HUES64 (cell line): ENCODE measurements at regions not wholly inside any gene's neighbourhood (a gene's known extent, or its start where the extent isn't known, plus 50 kb on each side); places are given as distances from the start of the nearest gene placed in this dataset.

Experiments
- H3K27ac ChIP-seq: 2 replicates; pipeline ENCODE4 v1.7.0; 2013; ENCODE audit warnings: low read depth, low read length, inconsistent platforms
- H3K27me3 ChIP-seq: 2 replicates; pipeline ENCODE4 v1.6.1; 2013; ENCODE audit warnings: mild to moderate bottlenecking, low read length; ENCODE audit not compliant: insufficient read depth
- H3K36me3 ChIP-seq: 2 replicates; pipeline ENCODE4 v1.6.1; 2013; ENCODE audit warnings: mild to moderate bottlenecking, low read length; ENCODE audit not compliant: insufficient read depth
- H3K4me1 ChIP-seq: 2 replicates; pipeline ENCODE4 v1.6.1; 2013; ENCODE audit warnings: mild to moderate bottlenecking, low read length, moderate library complexity; ENCODE audit not compliant: insufficient read depth
- H3K4me3 ChIP-seq: 2 replicates; pipeline ENCODE4 v1.5.1; 2013; ENCODE audit warnings: mild to moderate bottlenecking, low read length, moderate library complexity
- H3K9ac ChIP-seq: 2 replicates; pipeline ENCODE4 v1.6.1; 2013; ENCODE audit warnings: mild to moderate bottlenecking, low read depth, low read length
- H3K9me3 ChIP-seq: 2 replicates; pipeline ENCODE4 v1.6.1; 2013; ENCODE audit warnings: low read depth, low read length; ENCODE audit not compliant: insufficient read depth
- WGBS: fragments of 150-250, 120-280 bp; methylation state at CpG from one replicate; pipeline ENCODE4 v1.1.7; 2013; ENCODE audit warnings: missing lambda C conversion rate; 5-methylcytosine and 5-hydroxymethylcytosine counted together

DNA sequence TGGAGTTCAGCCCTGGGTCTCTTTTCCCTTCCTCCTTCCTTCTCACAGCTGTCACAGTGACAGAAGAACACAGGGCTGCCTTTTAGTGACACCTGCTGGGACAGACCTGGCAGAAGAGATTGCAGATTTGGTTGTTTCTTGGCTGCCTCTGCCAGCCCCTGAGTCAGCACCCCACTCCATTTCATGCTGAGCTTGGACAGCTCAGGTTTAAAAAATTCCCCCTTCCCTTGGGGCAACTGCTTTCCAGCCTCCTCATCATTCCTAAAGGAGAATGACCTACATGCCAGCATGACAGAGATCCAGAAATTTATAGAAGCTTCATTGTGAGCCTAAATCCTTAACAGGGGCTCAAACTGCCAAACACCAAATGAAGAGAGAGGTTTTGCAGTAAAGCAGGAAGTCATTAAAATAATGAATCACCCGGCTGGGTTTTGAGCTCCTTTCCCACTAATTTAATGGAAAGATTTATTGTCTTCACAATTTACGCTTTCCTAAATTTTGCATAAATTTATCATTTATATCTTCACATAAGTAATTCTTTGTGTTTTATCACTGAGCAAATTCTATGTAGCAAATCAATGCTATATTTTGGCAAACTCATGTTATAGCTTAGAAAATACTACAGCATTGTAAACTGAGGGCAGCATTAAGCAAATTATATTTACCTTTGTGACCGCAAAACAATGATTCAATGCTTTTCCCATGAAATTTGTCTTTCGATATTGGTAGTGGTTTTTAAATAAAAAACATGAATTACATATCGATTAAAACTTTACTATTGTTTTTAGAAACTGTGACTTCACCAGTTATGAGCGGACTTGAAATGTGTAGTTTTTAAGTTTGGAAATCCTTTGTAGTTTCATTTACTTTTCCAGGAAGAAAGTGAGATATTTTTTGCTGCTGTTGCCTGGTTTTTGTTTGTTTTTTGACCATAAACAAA lies 399.5 kb upstream of the ANKRD30A start:
- WGBS, result 74% methylated on average over 3 of the region's 6 CpGs
- no peak overlapping the region for H3K4me3 ChIP-seq
- H3K9me3 ChIP-seq, result no peaks in the 10 kb centered on the region
- no peak overlapping the region for H3K9ac ChIP-seq
- H3K36me3 ChIP-seq, result no peaks in the 10 kb centered on the region
- H3K27ac ChIP-seq, result peak overlapping the region; percentile 32
- H3K27me3 ChIP-seq, result no peaks in the 10 kb centered on the region
- H3K4me1 ChIP-seq, result peaks cover 19% of the 10 kb centered on the region; the same call in 1 of the 2 replicates

DNA sequence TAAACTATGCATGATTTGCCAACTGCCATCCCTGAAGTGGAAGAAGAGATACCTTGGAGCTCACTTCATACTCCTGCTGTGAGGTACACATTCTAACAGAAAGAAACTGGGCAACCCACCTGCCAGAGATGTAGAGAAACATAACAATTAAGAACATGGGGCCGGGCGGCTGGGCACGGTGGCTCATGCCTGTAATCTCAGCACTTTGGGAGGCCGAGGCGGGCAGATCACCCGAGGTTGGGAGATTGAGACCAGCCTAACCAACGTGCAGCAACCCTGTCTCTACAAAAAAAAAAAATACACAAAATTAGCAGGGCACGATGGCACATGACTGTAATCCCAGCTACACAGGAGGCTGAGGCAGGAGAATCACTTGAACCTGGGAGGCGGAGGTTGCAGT lies 402.6 kb upstream of the ANKRD30A start:
- H3K4me1 ChIP-seq, result peaks cover 19% of the 10 kb centered on the region; the same call in 1 of the 2 replicates
- no peaks in the 10 kb centered on the region for H3K9me3 ChIP-seq
- H3K4me3 ChIP-seq, result no peak overlapping the region
- no peaks in the 10 kb centered on the region for H3K27me3 ChIP-seq
- no peak overlapping the region for H3K27ac ChIP-seq
- H3K36me3 ChIP-seq, result no peaks in the 10 kb centered on the region
- WGBS, result 88% methylated on average over 9 of the region's 9 CpGs
- no peak overlapping the region for H3K9ac ChIP-seq

DNA sequence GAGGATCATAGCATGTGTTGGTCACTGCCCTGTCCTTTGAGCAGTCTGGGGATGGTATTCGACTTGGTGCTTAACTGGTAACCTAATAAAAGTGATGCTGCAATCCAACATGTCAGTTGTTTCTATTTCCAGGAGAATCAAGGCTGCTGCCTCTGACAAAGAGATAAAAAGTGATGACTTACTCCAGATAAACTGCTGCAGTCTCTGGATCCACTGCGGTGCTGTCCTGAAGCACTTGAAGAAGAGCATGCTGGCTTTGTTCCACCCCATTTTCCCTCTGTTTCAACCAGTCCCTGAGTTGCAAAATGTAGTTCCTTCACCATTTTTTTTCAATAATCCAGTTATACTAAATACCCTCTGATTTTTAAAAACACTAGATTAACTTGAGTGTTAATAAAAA lies 403.5 kb upstream of the ANKRD30A start:
- no peaks in the 10 kb centered on the region for H3K27me3 ChIP-seq
- no peak overlapping the region for H3K9ac ChIP-seq
- peaks cover 19% of the 10 kb centered on the region; the same call in 1 of the 2 replicates for H3K4me1 ChIP-seq
- 89% methylated on average over 2 of the region's 2 CpGs for WGBS
- no peaks in the 10 kb centered on the region for H3K9me3 ChIP-seq
- no peaks in the 10 kb centered on the region for H3K36me3 ChIP-seq
- H3K4me3 ChIP-seq, result no peak overlapping the region
- no peak overlapping the region for H3K27ac ChIP-seq

DNA sequence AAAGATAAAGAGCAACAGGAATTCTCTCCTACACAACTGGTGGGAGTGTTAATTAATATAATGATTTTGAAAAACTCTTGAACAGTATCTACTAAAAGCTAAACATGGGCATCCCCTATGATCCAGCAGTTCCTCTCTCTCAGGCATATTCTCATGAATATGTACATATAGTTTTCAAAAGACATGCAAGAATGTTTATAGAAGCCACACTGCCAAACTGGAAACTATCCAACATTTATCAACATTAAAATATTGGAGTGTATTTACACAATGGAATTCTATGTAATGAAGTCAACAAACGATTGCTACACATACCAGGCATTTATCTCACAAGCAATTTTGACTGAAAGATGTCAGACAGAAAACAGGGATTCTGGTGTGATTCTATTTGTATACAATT lies 404.5 kb upstream of the ANKRD30A start:
- no peaks in the 10 kb centered on the region for H3K36me3 ChIP-seq
- no peak overlapping the region for H3K4me3 ChIP-seq
- no CpG with 5 or more reads among the region's 1 CpG for WGBS
- H3K27ac ChIP-seq, result no peak overlapping the region
- no peaks in the 10 kb centered on the region for H3K9me3 ChIP-seq
- H3K4me1 ChIP-seq, result peaks cover 12% of the 10 kb centered on the region; the same call in 1 of the 2 replicates
- H3K27me3 ChIP-seq, result no peaks in the 10 kb centered on the region
- H3K9ac ChIP-seq, result no peak overlapping the region

DNA sequence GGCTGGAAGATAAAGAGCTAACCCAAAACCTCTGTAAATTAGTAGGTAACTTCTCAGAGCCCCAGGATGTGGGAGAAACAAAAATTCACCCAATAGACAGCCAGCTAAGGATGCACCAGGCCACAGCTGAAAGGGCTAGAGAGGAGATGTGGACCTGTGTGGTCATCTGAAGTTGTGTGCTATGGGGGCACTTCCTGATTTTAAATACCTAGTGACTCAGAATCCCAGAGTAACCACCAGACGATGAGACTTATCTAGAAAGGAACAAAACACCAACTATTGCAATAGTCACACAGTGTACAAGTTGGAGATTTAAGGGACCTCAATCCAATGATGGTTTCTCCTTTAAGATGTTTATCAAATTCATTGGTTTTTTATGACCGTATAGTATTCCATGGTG lies 408.3 kb upstream of the ANKRD30A start:
- Histone ChIP-seq H3K27ac (no peak overlapping the region), H3K4me3 (no peak overlapping the region), H3K27me3 (no peaks in the 10 kb centered on the region), H3K4me1 (no peaks in the 10 kb centered on the region), H3K36me3 (no peaks in the 10 kb centered on the region), H3K9me3 (no peaks in the 10 kb centered on the region), H3K9ac (no peak overlapping the region)
- WGBS, result 80% methylated on average over 1 of the region's 2 CpGs

DNA sequence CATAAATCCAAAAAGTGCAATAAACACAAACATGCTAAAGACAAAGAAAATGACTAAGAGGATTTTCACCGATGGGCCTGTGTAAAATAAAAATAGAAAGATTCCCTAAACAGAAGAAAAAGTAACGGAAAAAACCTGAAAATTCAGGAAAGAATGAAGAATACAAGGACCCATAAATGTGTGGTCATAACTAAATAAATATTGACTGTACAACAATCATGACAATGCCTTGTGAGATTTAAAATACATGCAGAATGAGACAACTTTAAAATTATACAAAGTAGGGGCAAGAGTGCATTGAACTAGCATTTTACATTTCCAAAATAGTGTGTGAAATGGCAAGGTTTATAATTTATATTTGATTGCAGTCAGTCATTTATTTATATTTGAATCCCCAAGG lies 409.1 kb upstream of the ANKRD30A start:
- Histone ChIP-seq H3K36me3 (no peaks in the 10 kb centered on the region), H3K4me1 (no peaks in the 10 kb centered on the region), H3K9me3 (no peaks in the 10 kb centered on the region), H3K9ac (no peak overlapping the region), H3K27me3 (no peaks in the 10 kb centered on the region), H3K27ac (no peak overlapping the region), H3K4me3 (no peak overlapping the region)
- WGBS, result 100% methylated on average over 2 of the region's 2 CpGs

DNA sequence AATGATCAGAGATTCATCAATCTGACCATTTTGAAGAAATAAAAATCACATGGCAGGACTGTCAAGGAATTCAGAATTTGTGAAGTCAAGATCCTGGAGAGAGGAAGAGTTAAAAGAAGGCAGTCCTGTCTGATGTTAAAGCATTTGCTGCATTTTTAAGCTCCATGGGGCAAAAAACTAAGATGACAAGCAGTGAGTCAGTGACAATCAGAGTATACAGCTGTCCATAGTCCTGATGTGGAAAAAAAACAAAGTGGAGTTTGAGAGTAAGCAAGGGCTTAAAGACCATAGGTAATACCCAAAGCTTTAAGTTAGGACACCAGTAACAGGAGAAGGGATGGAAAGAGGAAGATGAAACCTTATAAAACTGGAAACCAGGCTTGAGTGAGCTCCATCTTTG lies 412.7 kb upstream of the ANKRD30A start:
- Histone ChIP-seq H3K4me3 (no peak overlapping the region), H3K36me3 (no peaks in the 10 kb centered on the region), H3K27ac (no peak overlapping the region), H3K27me3 (no peaks in the 10 kb centered on the region), H3K9ac (no peak overlapping the region), H3K4me1 (no peaks in the 10 kb centered on the region), H3K9me3 (no peaks in the 10 kb centered on the region)

DNA sequence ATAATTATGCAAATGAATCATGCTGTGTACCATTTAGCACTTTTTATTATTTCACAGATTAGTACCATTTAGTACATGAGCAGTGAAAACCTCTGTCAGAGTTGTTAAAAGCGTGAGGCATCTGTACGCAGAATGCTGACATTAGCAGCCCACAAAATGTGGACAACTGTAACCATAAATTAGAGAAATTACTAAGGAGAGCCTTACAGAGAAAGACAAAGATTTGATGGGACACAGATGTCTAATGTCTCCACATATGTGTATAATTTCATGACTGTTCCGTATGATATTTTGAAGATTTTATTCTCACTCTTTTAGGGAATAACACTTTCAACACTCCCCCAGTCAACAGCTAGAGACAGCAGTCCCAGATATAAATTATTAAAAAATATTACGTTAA lies 414.0 kb upstream of the ANKRD30A start:
- Histone ChIP-seq H3K27ac (no peak overlapping the region), H3K9me3 (no peaks in the 10 kb centered on the region)
- WGBS, result 98% methylated on average over 3 of the region's 4 CpGs

DNA sequence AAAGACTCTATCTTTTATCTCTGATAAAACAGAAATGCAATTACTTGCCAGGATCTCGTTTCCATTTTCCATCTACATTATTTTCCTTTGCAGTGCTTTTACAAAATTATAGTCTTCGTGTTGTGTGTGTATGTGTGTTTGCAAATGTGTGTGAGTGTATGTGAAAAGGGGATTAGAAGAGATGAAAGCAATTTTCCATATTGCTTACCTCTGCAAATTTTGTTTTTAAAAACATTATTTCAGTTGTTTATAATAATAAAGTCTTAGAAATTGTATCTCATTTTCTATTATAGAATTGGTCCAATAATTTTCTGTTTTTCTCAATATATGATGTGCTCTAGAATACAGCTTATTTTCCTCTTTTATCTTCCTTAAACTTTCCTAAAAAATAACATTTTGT lies 421.3 kb upstream of the ANKRD30A start:
- WGBS, result 100% methylated on average over 1 of the region's 2 CpGs
- Histone ChIP-seq H3K9ac (no peak overlapping the region), H3K36me3 (no peaks in the 10 kb centered on the region), H3K4me1 (no peaks in the 10 kb centered on the region), H3K27ac (no peak overlapping the region), H3K27me3 (no peaks in the 10 kb centered on the region), H3K4me3 (no peak overlapping the region), H3K9me3 (no peaks in the 10 kb centered on the region)

More for the DNA sequence above, 414.0 kb upstream of the ANKRD30A start:
- Histone ChIP-seq H3K9ac (no peak overlapping the region), H3K36me3 (no peaks in the 10 kb centered on the region), H3K4me3 (no peak overlapping the region), H3K4me1 (no peaks in the 10 kb centered on the region), H3K27me3 (no peaks in the 10 kb centered on the region)

DNA sequence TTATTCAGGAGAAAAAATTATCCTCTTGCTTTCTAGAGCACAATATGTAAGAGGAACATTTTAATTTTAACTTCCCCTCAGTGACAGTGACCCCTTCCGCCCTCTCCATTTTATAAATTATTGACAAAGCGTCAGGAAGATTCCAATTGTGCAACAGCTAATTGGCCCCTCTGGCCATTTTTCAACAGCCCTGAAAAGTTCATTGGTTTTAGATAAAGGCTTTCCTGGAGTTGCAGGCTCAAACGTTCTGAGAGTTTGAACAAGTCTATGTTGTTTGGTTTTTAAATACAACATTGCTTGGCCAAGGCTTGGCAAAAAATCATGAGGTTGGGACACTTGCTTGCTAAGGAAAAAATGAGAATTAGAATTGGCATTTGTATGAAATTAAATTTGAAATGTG lies 422.2 kb upstream of the ANKRD30A start:
- H3K9ac ChIP-seq, result no peak overlapping the region
- 94% methylated on average over 3 of the region's 3 CpGs for WGBS
- H3K9me3 ChIP-seq, result no peaks in the 10 kb centered on the region
- H3K27me3 ChIP-seq, result no peaks in the 10 kb centered on the region
- H3K27ac ChIP-seq, result no peak overlapping the region
- H3K4me1 ChIP-seq, result no peaks in the 10 kb centered on the region
- H3K36me3 ChIP-seq, result no peaks in the 10 kb centered on the region
- no peak overlapping the region for H3K4me3 ChIP-seq

DNA sequence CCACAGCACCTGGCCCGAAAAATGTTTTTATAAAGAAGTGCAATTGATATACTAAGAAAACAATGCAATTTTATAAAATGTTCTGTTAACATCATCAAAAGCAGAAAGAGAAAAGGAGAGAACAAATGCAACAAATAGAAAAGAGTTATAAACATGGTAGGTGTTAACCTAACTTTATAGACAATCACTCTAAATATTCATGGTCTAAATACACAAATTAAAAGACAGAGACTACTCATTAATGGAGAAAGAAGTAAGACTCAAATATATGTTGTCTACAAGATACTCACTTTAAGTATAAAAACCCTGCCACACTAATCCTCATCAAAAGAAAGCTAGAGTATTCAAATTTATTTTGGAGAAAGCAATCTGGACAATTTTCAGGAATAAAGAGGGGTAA lies 425.3 kb upstream of the ANKRD30A start:
- Histone ChIP-seq H3K36me3 (no peaks in the 10 kb centered on the region), H3K9ac (no peak overlapping the region), H3K27me3 (no peaks in the 10 kb centered on the region), H3K9me3 (no peaks in the 10 kb centered on the region), H3K27ac (no peak overlapping the region), H3K4me1 (no peaks in the 10 kb centered on the region), H3K4me3 (no peak overlapping the region)
- WGBS, result 100% methylated on average over 1 of the region's 1 CpG
